GM23248 (cell line): ENCODE measurements at regions not wholly inside any gene's neighbourhood (a gene's known extent, or its start where the extent isn't known, plus 50 kb on each side); places are given as distances from the start of the nearest gene placed in this dataset.

Experiments used
- DNase-seq: peaks from one replicate; pipeline ENCODE4 v3.0.0-alpha.2; 2015
- H2AFZ ChIP-seq: fragments of 200-600 bp; sonication (generic); 2 replicates; pipeline ENCODE4 v1.6.1; 2016; ENCODE audit warnings: antibody characterized with exemption
- H3F3A ChIP-seq: fragments of 200-600 bp; sonication (generic); 2 replicates; pipeline ENCODE4 v1.6.1; 2016; ENCODE audit warnings: mild to moderate bottlenecking, antibody characterized with exemption, mixed run types; ENCODE audit not compliant: insufficient read depth
- H3K27ac ChIP-seq: fragments of 200-600 bp; sonication (generic); 2 replicates; pipeline ENCODE4 v1.5.1; 2016; ENCODE audit warnings: mild to moderate bottlenecking
- H3K27me3 ChIP-seq: fragments of 200-600 bp; sonication (generic); replicated peaks from 2 replicates; pipeline ENCODE4 v1.6.1; 2016; ENCODE audit warnings: mild to moderate bottlenecking; ENCODE audit not compliant: insufficient read depth
- H3K36me3 ChIP-seq: fragments of 200-600 bp; sonication (generic); 2 replicates; pipeline ENCODE4 v1.6.1; 2016; ENCODE audit warnings: low read depth, mild to moderate bottlenecking
- H3K4me1 ChIP-seq: fragments of 200-600 bp; sonication (generic); 2 replicates; pipeline ENCODE4 v1.6.1; 2016; ENCODE audit warnings: mild to moderate bottlenecking; ENCODE audit not compliant: insufficient read depth
- H3K4me2 ChIP-seq: fragments of 200-600 bp; sonication (generic); one replicate; pipeline ENCODE4 v1.6.1; 2016; ENCODE audit warnings: mild to moderate bottlenecking; ENCODE audit not compliant: unreplicated experiment
- H3K4me3 ChIP-seq: fragments of 200-600 bp; sonication (generic); 2 replicates; pipeline ENCODE4 v1.5.1; 2016; ENCODE audit warnings: mild to moderate bottlenecking
- H3K79me2 ChIP-seq: fragments of 200-600 bp; sonication (generic); 2 replicates; pipeline ENCODE4 v1.6.1; 2016; ENCODE audit warnings: mild to moderate bottlenecking; ENCODE audit not compliant: insufficient read depth
- H3K9ac ChIP-seq: fragments of 200-600 bp; sonication (generic); 2 replicates; pipeline ENCODE4 v1.6.1; 2016; ENCODE audit warnings: mild to moderate bottlenecking
- H3K9me2 ChIP-seq: fragments of 200-600 bp; sonication (generic); 2 replicates; pipeline ENCODE4 v1.6.1; 2016; ENCODE audit warnings: mixed run types, mild to moderate bottlenecking, moderate library complexity; ENCODE audit not compliant: insufficient read depth
- H3K9me3 ChIP-seq: fragments of 200-600 bp; sonication (generic); one replicate; pipeline ENCODE4 v1.6.1; 2017; ENCODE audit warnings: low read depth
- H4K20me1 ChIP-seq: fragments of 200-600 bp; sonication (generic); 2 replicates; pipeline ENCODE4 v1.6.0; 2016; ENCODE audit not compliant: insufficient read depth
- EZH2 ChIP-seq: fragments of 200-600 bp; sonication (generic); IDR thresholded peaks from 2 replicates; pipeline ENCODE4 v1.6.1; 2018; ENCODE audit warnings: antibody characterized with exemption, mild to moderate bottlenecking; ENCODE audit not compliant: insufficient read depth, poor library complexity, severe bottlenecking
- EZH2phosphoT487 ChIP-seq: fragments of 200-600 bp; sonication (generic); IDR thresholded peaks from 2 replicates; pipeline ENCODE4 v1.6.1; 2018; ENCODE audit warnings: antibody characterized with exemption, moderate library complexity, mild to moderate bottlenecking, low read depth; ENCODE audit not compliant: insufficient read depth
- WGBS, 2 experiments: methylation state at CpG; one replicate each; pipeline ENCODE4 v1.1.6; 2015 to 2017; ENCODE audit warnings: low lambda C conversion rate in 2 of 2, low coverage in 1 of 2; ENCODE audit errors: missing lambda C conversion rate in 2 of 2; 5-methylcytosine and 5-hydroxymethylcytosine counted together
- in situ Hi-C: fragments of 300-500 bp; cut with MboI; formaldehyde crosslinking; loops from 2 replicates; pipeline ENCODE4 v1.15.0; 2020

- H3K4me3 ChIP-seq = no peak overlapping the region
- no peaks in the 10 kb centered on the region for H3K79me2 ChIP-seq
- no peaks in the 10 kb centered on the region for H3K27me3 ChIP-seq
- no peak overlapping the region for H3K9ac ChIP-seq
- no peak overlapping the region for H3K4me2 ChIP-seq
- H3K27ac ChIP-seq = no peak overlapping the region
- in situ Hi-C loops = no loop called here
- no peak for DNase-seq
- 36 to 41% methylated on average over 10 of the region's 10 CpGs for WGBS, 2 experiments
- no peaks in the 10 kb centered on the region for H3K9me2 ChIP-seq
- TF ChIP-seq EZH2phosphoT487 (no peak), EZH2 (no peak)
- no peaks in the 10 kb centered on the region for H3K9me3 ChIP-seq
- H3K4me1 ChIP-seq = no peaks in the 10 kb centered on the region
- no peaks in the 10 kb centered on the region for H4K20me1 ChIP-seq
- no peak overlapping the region for H2AFZ ChIP-seq
- no peaks in the 10 kb centered on the region for H3F3A ChIP-seq
- H3K36me3 ChIP-seq = no peaks in the 10 kb centered on the region
These were observed 97.5 kb downstream of the SH3YL1 start for GRCh38 chr2:166381-166780.

GRCh38 chr2:165530-165929 lies 98.3 kb downstream of the SH3YL1 start:
- TF ChIP-seq EZH2phosphoT487 = no peak
- TF ChIP-seq EZH2 = no peak
- no peaks in the 10 kb centered on the region for H3F3A ChIP-seq
- no peaks in the 10 kb centered on the region for H3K79me2 ChIP-seq
- 0 to 6% methylated on average over 1 of the region's 1 CpG for WGBS, 2 experiments
- no peak overlapping the region for H3K4me2 ChIP-seq
- no peaks in the 10 kb centered on the region for H3K27me3 ChIP-seq
- no peaks in the 10 kb centered on the region for H3K36me3 ChIP-seq
- H3K4me3 ChIP-seq = no peak overlapping the region
- H3K9me3 ChIP-seq = no peaks in the 10 kb centered on the region
- no peaks in the 10 kb centered on the region for H4K20me1 ChIP-seq
- no peak for DNase-seq
- H3K27ac ChIP-seq = no peak overlapping the region
- H3K9ac ChIP-seq = no peak overlapping the region
- H3K9me2 ChIP-seq = no peaks in the 10 kb centered on the region
- H2AFZ ChIP-seq = no peak overlapping the region
- H3K4me1 ChIP-seq = no peaks in the 10 kb centered on the region
- in situ Hi-C loops = no loop called here

DNA sequence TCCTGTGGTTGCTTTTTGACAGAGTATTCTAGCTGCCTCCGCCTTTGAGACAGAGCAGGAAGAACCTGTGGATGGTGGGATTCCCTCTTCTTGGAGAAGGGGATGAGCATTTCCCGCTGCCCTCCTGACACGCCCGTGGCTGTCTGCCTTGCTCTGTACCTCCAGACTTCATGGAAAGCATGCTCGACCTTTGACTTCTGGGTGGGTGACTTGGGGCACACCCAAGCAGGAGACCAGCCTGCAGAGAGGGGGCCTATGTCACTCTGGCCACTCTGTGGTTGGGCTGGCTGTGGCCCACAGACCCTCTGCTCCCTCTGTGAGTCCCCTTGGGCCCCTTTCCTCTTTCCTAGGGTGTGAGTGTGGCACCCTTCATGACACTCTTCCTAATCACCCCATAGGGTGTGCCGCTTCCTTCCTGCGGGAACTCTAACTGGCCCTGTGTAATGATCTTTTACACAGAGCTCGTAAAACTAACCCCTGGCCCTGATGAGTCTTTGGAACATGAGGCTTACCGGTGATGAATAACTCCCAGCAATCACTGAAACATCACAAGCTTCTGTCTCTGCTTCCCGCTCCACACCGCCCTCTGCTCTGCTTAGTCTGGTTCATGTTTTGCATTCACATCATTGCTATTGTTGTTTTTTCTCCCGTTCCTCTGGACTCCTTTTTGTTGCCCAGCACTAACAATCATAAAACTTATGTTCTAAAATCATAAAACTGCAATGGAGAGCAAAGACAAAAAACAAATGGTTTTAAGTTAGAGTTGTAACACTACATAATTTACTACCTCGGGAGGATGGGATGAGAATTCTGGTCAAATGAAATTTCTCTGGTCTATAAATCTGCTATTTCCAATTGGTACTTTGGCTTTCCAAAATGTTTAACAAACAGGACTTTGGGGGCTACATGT lies 101.1 kb downstream of the SH3YL1 start:
- Histone ChIP-seq H3K9me2 (no peaks in the 10 kb centered on the region), H3K9ac (no peak overlapping the region), H3K4me2 (no peak overlapping the region), H3K9me3 (no peaks in the 10 kb centered on the region), H3K4me3 (no peak overlapping the region), H4K20me1 (no peaks in the 10 kb centered on the region), H3F3A (no peaks in the 10 kb centered on the region), H3K79me2 (no peaks in the 10 kb centered on the region), H3K27ac (no peak overlapping the region), H3K4me1 (no peaks in the 10 kb centered on the region), H2AFZ (no peak overlapping the region), H3K36me3 (no peaks in the 10 kb centered on the region), H3K27me3 (no peaks in the 10 kb centered on the region)
- TF ChIP-seq EZH2 (no peak), EZH2phosphoT487 (no peak)
- WGBS, 2 experiments = 18 to 20% methylated on average over 13 of the region's 13 CpGs
- in situ Hi-C loops = no loop called here
- no peak for DNase-seq

- Histone ChIP-seq H3K9me3 (no peaks in the 10 kb centered on the region), H3K79me2 (no peaks in the 10 kb centered on the region), H3K4me3 (no peak overlapping the region), H3K27me3 (no peaks in the 10 kb centered on the region), H3K9me2 (no peaks in the 10 kb centered on the region), H3K4me2 (no peak overlapping the region), H2AFZ (no peak overlapping the region), H4K20me1 (no peaks in the 10 kb centered on the region), H3K27ac (no peak overlapping the region), H3K9ac (no peak overlapping the region), H3K4me1 (no peaks in the 10 kb centered on the region), H3F3A (no peaks in the 10 kb centered on the region), H3K36me3 (no peaks in the 10 kb centered on the region)
- TF ChIP-seq EZH2phosphoT487 = no peak
- no peak for TF ChIP-seq EZH2
- no peak for DNase-seq
- in situ Hi-C loops = no loop called here
- WGBS, 2 experiments = 14 to 21% methylated on average over 7 of the region's 7 CpGs
These were observed 102.1 kb downstream of the SH3YL1 start for GRCh38 chr2:161729-162128.
